Mesothelial cell of epicardium (in vitro differentiated cells): ENCODE measurements at regions not wholly inside any gene's neighbourhood (a gene's known extent, or its start where the extent isn't known, plus 50 kb on each side); places are given as distances from the start of the nearest gene placed in this dataset.

Source experiments
- DNase-seq, 2 experiments: peaks; one replicate each; pipeline ENCODE4 v3.0.0; 2021; ENCODE audit warnings: low spot score in 2 of 2; ENCODE audit not compliant: unreplicated experiment in 2 of 2
- H3K27ac Mint-ChIP-seq: 2 replicates; pipeline ENCODE4 v1.8.0; 2021; ENCODE audit warnings: mixed read lengths
- H3K27me3 Mint-ChIP-seq: 2 replicates; pipeline ENCODE4 v1.8.0; 2021; ENCODE audit warnings: low read depth, mixed read lengths
- H3K36me3 Mint-ChIP-seq: 2 replicates; pipeline ENCODE4 v1.8.0; 2021; ENCODE audit warnings: mixed read lengths
- H3K4me1 Mint-ChIP-seq: 2 replicates; pipeline ENCODE4 v1.8.0; 2021; ENCODE audit warnings: mixed read lengths
- H3K4me3 Mint-ChIP-seq: 2 replicates; pipeline ENCODE4 v1.8.0; 2021; ENCODE audit warnings: mild to moderate bottlenecking, moderate library complexity, mixed read lengths
- H3K9me3 Mint-ChIP-seq: 2 replicates; pipeline ENCODE4 v1.8.0; 2021; ENCODE audit warnings: mixed read lengths
- TF ChIP-seq, protein P1 (sequence below): fragments of 200-600 bp; sonication (generic); IDR thresholded peaks from one replicate; pipeline ENCODE4 v1.5.0; 2021; ENCODE audit warnings: antibody characterized with exemption; ENCODE audit not compliant: unreplicated experiment

DNA sequence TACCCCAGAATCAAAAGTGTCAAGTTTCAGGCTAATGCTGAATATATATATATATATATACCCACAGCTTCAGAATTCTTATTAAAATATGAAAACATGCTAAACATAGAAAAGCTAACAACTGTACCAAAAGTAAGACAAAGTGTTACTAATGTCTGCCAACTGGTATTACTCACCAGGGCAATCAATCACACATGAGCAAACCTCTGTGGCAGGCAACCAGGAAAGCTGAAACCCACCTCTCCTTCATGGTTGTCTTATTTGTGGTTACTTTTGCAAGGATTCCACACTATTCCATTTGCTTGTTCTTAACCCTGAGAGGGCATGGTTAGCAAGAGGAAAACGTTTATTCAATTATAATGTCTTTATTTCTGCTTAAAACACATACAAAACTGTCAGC lies 512.3 kb upstream of the MDFIC2 start:
- Mint-ChIP-seq H3K9me3 (no peaks in the 10 kb centered on the region), H3K4me3 (no peak overlapping the region), H3K27me3 (no peaks in the 10 kb centered on the region), H3K27ac (no peak overlapping the region), H3K4me1 (peaks cover 22% of the 10 kb centered on the region), H3K36me3 (no peaks in the 10 kb centered on the region)
- TF ChIP-seq, protein P1, sequence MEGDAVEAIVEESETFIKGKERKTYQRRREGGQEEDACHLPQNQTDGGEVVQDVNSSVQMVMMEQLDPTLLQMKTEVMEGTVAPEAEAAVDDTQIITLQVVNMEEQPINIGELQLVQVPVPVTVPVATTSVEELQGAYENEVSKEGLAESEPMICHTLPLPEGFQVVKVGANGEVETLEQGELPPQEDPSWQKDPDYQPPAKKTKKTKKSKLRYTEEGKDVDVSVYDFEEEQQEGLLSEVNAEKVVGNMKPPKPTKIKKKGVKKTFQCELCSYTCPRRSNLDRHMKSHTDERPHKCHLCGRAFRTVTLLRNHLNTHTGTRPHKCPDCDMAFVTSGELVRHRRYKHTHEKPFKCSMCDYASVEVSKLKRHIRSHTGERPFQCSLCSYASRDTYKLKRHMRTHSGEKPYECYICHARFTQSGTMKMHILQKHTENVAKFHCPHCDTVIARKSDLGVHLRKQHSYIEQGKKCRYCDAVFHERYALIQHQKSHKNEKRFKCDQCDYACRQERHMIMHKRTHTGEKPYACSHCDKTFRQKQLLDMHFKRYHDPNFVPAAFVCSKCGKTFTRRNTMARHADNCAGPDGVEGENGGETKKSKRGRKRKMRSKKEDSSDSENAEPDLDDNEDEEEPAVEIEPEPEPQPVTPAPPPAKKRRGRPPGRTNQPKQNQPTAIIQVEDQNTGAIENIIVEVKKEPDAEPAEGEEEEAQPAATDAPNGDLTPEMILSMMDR: no peak
- DNase-seq: no peak

DNA sequence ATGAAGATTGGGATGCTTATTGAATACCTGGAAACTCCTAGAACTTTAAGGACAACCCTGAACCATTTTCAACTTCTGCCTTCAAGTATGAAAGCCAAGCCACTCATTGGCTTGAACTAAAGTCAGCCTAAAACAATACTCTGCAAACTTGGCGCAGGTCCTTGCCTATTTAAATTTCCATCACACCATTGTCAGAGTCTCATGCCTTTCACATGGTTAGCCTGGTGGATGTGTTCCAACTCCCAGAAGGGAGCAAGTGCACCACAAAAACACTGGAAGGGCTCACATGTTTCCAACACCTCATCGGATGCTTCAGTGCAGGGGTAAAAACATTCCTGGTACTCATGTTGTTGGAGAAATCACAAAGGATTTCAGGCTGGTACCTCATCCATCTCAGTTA lies 511.6 kb upstream of the MDFIC2 start:
- Mint-ChIP-seq H3K4me3 (no peak overlapping the region), H3K36me3 (no peaks in the 10 kb centered on the region), H3K4me1 (peaks cover 18% of the 10 kb centered on the region), H3K27ac (no peak overlapping the region), H3K9me3 (no peaks in the 10 kb centered on the region), H3K27me3 (no peaks in the 10 kb centered on the region)
- TF ChIP-seq, protein P1: no peak
- DNase-seq: no peak

DNA sequence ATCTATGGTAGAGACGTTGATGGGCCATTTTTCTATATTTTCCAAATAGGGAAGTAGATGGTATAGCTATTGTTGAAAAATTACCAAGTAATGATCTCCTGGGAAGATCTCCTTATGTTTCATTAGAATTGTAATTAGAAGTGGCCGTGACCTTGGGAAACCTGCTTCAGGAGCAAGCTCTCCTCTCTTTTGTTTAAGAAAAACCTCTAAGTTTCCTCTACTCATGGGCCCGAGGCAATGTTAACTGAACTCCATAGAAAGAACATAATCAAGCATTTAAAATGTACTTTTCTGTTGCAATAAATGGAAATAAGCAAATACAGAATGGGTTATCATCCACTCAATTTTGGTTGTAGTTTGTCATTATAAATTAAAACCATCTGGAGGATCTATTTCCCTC lies 511.2 kb upstream of the MDFIC2 start:
- Mint-ChIP-seq H3K4me1 (peaks cover 13% of the 10 kb centered on the region), H3K27me3 (no peaks in the 10 kb centered on the region), H3K9me3 (no peaks in the 10 kb centered on the region), H3K36me3 (no peaks in the 10 kb centered on the region), H3K4me3 (no peak overlapping the region), H3K27ac (no peak overlapping the region)
- TF ChIP-seq, protein P1: no peak
- DNase-seq: no peak

DNA sequence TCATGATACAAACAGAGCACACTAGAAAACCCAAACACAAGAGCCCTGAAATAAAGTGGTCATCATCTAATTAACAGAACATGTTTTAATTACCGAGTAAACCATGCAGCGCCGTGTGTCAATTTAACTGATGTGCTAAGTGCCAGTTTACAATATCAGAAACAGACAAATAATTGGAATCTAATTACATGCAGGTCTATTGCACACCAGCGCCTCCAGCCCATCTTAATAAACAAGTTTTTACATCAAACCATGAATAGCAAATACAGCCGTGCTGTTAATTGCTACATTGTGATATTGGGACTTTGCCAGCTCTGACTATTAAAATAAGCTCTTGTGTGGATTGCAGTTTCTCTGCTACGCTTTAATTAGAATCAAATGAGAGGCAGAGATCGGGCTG lies 510.2 kb upstream of the MDFIC2 start:
- H3K4me1 Mint-ChIP-seq: peaks cover 6% of the 10 kb centered on the region
- TF ChIP-seq, protein P1: no peak
- H3K9me3 Mint-ChIP-seq: peaks cover 4% of the 10 kb centered on the region
- no peak overlapping the region for H3K4me3 Mint-ChIP-seq
- no peaks in the 10 kb centered on the region for H3K36me3 Mint-ChIP-seq
- H3K27me3 Mint-ChIP-seq: no peaks in the 10 kb centered on the region
- no peak overlapping the region for H3K27ac Mint-ChIP-seq
- DNase-seq: no peak

DNA sequence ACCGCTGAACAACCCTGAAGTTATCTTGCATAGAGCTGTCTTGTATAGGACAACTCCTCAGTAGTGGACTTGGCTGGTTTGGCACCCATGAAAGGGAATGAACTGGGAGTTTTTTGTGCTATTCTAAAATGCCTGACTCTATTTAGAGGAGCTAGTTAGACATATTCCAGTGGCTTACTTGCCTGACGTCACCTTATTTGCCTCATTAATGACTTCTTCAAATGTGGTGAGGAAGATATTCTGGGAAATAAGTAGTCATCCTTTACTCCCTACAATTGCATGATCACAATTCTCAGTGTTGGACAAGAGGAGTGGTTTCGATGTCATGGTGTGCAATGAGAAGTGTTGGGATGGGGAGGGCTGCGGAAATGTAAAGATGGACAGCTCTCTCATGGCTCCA lies 509.2 kb upstream of the MDFIC2 start:
- DNase-seq: no peak
- Mint-ChIP-seq H3K4me3 (no peak overlapping the region), H3K4me1 (peaks cover 6% of the 10 kb centered on the region), H3K27me3 (no peaks in the 10 kb centered on the region), H3K36me3 (no peaks in the 10 kb centered on the region), H3K9me3 (peaks cover 15% of the 10 kb centered on the region), H3K27ac (no peak overlapping the region)
- TF ChIP-seq, protein P1: no peak

DNA sequence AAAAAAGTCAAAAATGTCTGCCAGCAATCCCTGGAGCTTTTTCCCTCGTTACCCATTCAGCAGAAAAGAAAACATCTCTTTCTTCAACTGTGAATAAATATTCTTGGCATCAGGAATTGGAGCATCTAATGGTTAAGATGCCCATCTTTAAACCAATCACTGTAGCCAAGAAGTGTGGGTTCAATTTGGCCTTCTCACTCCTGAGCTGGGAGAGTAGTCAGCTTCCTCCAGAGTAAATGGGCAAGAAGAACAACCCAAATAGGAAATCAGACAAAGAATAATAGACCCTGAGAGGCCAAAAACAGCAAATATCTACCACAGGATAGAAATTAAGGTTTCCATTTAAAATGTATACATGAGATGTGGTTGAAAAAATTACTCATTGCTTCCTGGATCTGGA lies 508.0 kb upstream of the MDFIC2 start:
- no peak overlapping the region for H3K4me3 Mint-ChIP-seq
- TF ChIP-seq, protein P1: no peak

More for the DNA sequence above, 508.0 kb upstream of the MDFIC2 start:
- Mint-ChIP-seq H3K27ac (no peak overlapping the region), H3K4me1 (peaks cover 6% of the 10 kb centered on the region), H3K36me3 (no peaks in the 10 kb centered on the region), H3K27me3 (no peaks in the 10 kb centered on the region), H3K9me3 (peaks cover 22% of the 10 kb centered on the region)
- no peak for DNase-seq
